ENCODE measurements at regions not wholly inside any gene's neighbourhood (a gene's known extent, or its start where the extent isn't known, plus 50 kb on each side); places are given as distances from the start of the nearest gene placed in this dataset.

- Histone ChIP-seq H3K4me1 (ENCODE audit: insufficient read depth) (no peaks in the 10 kb centered on the region), H3K36me3 (no peaks in the 10 kb centered on the region), H3K9me3 (no peaks in the 10 kb centered on the region), H3K27me3 (no peaks in the 10 kb centered on the region), H3K27ac (no peak overlapping the region), H3K4me3 (no peak overlapping the region)
- no peak for TF ChIP-seq CTCF (IDR thresholded peaks at IDR 0.05)
- no peak for TF ChIP-seq POLR2A (IDR thresholded peaks at IDR 0.05)
- no peak for TF ChIP-seq EP300 (IDR thresholded peaks at IDR 0.05)
- intact Hi-C loops (cut with DNase I) = no loop called here
- no peak for DNase-seq
- WGBS, 3 donors = 86 to 92% (median 88%) methylated on average over 1 of the region's 1 CpG
Observed at GRCh38 chr4:63302078-63302477, 1107.2 kb downstream of the TECRL start.

GRCh38 chr4:63296773-63297172, 1112.5 kb downstream of the TECRL start:
- Histone ChIP-seq H3K36me3 (no peaks in the 10 kb centered on the region), H3K9me3 (no peaks in the 10 kb centered on the region), H3K4me1 (ENCODE audit: insufficient read depth) (no peaks in the 10 kb centered on the region), H3K27me3 (peaks cover 3% of the 10 kb centered on the region), H3K4me3 (no peak overlapping the region), H3K27ac (no peak overlapping the region)
- TF ChIP-seq POLR2A (IDR thresholded peaks at IDR 0.05) (no peak), CTCF (IDR thresholded peaks at IDR 0.05) (no peak)
- intact Hi-C loops (cut with DNase I) = no loop called here
- no peak for DNase-seq
- WGBS, 3 donors = 58 to 66% (median 60%) methylated on average over 1 of the region's 1 CpG

GRCh38 chr4:63275491-63275890, 1133.8 kb downstream of the TECRL start:
- no peak for DNase-seq
- Histone ChIP-seq H3K27me3 (no peaks in the 10 kb centered on the region), H3K4me1 (ENCODE audit: insufficient read depth) (no peaks in the 10 kb centered on the region), H3K36me3 (no peaks in the 10 kb centered on the region), H3K27ac (no peak overlapping the region), H3K9me3 (no peaks in the 10 kb centered on the region), H3K4me3 (no peak overlapping the region)
- intact Hi-C loops (cut with DNase I) = no loop called here
- 72 to 85% (median 81%) methylated on average over 4 of the region's 4 CpGs for WGBS, 3 donors
- TF ChIP-seq POLR2A (IDR thresholded peaks at IDR 0.05) (no peak), CTCF (IDR thresholded peaks at IDR 0.05) (no peak)

- Histone ChIP-seq H3K36me3 (no peaks in the 10 kb centered on the region), H3K4me1 (ENCODE audit: insufficient read depth) (no peaks in the 10 kb centered on the region), H3K4me3 (no peak overlapping the region), H3K9me3 (no peaks in the 10 kb centered on the region), H3K27me3 (no peaks in the 10 kb centered on the region), H3K27ac (no peak overlapping the region)
- intact Hi-C loops (cut with DNase I) = no loop called here
- 89 to 96% (median 90%) methylated on average over 1 of the region's 1 CpG for WGBS, 3 donors
- no peak for DNase-seq
- TF ChIP-seq EP300 (IDR thresholded peaks at IDR 0.05) (no peak), POLR2A (IDR thresholded peaks at IDR 0.05) (no peak), CTCF (IDR thresholded peaks at IDR 0.05) (no peak)
Observed at GRCh38 chr4:63269156-63269555, 1140.1 kb downstream of the TECRL start.

- no peak for TF ChIP-seq EP300 (IDR thresholded peaks at IDR 0.05)
- TF ChIP-seq POLR2A (IDR thresholded peaks at IDR 0.05) = no peak
- no peak for TF ChIP-seq CTCF (IDR thresholded peaks at IDR 0.05)
- Histone ChIP-seq H3K4me1 (ENCODE audit: insufficient read depth) (no peaks in the 10 kb centered on the region), H3K4me3 (no peak overlapping the region), H3K36me3 (no peaks in the 10 kb centered on the region), H3K27me3 (no peaks in the 10 kb centered on the region), H3K27ac (no peak overlapping the region), H3K9me3 (no peaks in the 10 kb centered on the region)
- WGBS, 3 donors = 51 to 71% (median 69%) methylated on average over 1 of the region's 1 CpG
- DNase-seq = no peak
- intact Hi-C loops (cut with DNase I) = no loop called here
Observed at GRCh38 chr4:63233671-63234070, 1175.6 kb downstream of the TECRL start.

All from ovary (tissue), 7 donors.